ENCODE measurements at regions not wholly inside any gene's neighbourhood (a gene's known extent, or its start where the extent isn't known, plus 50 kb on each side); places are given as distances from the start of the nearest gene placed in this dataset.

DNA sequence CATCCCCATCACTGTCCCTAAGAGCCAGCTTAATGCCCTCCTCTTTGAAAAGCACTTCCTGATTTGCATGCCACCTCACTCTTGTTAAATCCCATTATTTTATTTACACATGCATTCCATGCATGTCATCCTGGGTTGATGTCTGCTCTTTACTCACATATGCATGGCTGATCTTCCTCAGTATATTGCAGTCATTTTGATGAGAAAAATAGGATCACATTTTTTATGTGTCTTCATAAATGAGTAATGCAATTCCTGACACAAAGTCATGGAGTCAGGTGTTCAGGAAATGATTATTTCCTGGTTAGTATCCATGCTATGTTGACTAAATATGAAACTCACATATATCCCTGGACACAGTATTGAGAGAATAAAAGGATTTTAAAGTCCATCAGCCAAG is 204.7 kb downstream of the SLIT2 start:
- TF ChIP-seq, protein P1, sequence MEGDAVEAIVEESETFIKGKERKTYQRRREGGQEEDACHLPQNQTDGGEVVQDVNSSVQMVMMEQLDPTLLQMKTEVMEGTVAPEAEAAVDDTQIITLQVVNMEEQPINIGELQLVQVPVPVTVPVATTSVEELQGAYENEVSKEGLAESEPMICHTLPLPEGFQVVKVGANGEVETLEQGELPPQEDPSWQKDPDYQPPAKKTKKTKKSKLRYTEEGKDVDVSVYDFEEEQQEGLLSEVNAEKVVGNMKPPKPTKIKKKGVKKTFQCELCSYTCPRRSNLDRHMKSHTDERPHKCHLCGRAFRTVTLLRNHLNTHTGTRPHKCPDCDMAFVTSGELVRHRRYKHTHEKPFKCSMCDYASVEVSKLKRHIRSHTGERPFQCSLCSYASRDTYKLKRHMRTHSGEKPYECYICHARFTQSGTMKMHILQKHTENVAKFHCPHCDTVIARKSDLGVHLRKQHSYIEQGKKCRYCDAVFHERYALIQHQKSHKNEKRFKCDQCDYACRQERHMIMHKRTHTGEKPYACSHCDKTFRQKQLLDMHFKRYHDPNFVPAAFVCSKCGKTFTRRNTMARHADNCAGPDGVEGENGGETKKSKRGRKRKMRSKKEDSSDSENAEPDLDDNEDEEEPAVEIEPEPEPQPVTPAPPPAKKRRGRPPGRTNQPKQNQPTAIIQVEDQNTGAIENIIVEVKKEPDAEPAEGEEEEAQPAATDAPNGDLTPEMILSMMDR (IDR thresholded peaks at IDR 0.05; ENCODE audit: low read depth, low read length) = no peak
- H3K4me3 ChIP-seq (ENCODE audit: low read depth, low read length) = no peak overlapping the region

DNA sequence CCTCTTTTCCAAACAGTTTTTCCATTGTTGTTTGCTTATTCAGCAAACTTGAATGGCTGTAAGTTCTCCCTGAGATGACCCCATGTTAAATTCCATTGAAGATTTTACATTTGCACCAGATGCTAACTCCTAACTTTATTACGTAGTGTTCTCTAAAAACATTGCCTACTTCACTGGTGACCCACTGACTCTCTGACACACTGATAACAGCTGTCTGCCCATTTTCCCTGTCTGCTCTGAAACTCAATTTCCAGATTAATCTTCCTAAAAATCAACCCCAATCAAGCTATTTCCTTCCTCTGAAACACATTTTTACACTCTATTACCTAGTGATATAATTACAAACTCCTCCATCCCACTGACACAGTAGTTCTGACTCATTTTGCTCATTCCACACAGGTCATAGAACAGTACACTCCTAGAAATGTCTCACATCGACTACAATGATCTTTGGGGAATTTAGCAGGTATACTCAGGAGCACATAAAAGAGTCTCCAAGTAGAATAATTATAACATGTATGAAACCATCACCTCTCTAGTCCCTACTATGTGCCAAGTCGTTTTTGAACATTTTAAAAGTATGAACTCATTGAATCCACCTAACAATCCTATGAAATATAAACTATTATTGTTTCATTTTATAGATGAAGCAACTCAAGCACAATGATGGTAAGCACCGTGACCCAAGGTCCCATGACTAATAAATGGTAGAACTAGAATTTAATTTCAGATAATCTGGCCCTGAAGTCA is 210.9 kb downstream of the SLIT2 start:
- no peak overlapping the region for H3K4me3 ChIP-seq (ENCODE audit: low read depth, low read length)
- TF ChIP-seq, protein P1 (IDR thresholded peaks at IDR 0.05; ENCODE audit: low read depth, low read length) = no peak

DNA sequence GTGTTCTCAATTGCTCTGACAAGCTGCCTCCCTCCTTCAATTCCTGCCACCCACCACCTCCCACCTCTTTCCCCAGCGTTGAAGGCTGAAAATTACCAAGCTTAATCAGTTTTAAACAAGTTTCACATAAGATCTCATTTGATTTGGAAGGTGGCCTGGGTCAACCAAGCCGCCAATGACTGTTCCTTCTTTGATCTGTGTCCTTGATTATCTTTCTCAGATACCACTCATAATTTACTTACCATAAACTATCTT is 211.4 kb downstream of the SLIT2 start:
- TF ChIP-seq, protein P1 (IDR thresholded peaks at IDR 0.05; ENCODE audit: low read depth, low read length) = no peak
- H3K4me3 ChIP-seq (ENCODE audit: low read depth, low read length) = no peak overlapping the region

DNA sequence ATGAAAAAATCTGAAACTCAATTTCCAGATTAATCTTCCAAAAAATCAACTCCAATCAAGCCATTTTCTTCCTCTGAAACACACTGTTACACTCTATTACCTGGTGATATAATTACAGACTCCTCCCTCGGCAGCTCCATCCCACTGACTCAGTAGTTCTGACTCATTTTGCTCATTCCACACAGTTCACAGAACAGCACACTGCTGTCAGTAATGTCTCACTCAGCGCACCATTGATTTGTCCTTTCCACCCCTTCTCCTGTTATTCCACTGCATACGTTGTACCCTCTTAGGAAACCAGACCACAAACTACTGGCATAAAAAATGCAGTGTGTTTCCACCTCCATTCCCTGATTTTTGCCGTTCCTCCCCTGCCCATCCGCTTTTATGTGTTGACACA is 212.7 kb downstream of the SLIT2 start:
- H3K4me3 ChIP-seq (ENCODE audit: low read depth, low read length) = no peak overlapping the region
- TF ChIP-seq, protein P1 (IDR thresholded peaks at IDR 0.05; ENCODE audit: low read depth, low read length) = no peak

DNA sequence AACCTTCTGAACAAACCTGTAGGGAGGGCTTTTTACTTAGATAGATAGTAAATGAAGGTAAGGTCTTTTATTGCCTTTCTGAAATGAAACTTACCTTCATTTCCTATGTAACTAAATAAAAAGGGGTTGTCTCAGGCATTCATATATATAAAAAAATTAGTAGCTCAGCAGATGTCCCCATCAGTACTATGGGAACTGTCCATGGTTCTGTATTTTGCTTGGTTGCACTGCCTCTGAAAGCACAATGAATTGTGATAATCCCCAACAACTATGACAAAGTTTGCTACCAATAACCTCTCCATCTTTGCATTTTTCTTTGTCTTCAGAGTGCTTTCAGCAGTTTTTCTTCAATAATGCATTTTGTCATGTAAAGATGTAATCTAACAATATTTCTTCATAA is 222.4 kb downstream of the SLIT2 start:
- H3K4me3 ChIP-seq (ENCODE audit: low read depth, low read length) = no peak overlapping the region

DNA sequence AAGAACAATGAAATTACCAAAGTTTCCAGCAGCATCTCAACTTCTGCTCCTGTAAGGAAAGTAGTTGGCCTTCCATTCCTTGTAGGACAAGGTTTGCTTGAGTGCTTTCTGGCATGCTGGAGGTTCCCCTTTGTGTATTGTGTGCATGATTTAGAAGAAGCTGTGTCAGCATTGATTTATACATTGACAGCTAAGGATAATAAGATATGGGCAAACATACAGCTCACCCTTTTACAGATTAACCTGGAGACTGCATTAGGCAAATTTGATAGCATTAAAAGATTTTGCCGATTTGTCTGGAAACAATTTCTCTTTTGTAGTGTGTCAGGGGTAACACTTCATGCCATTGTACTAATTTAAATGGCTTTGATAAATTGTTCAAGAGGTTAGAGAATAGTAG is 221.8 kb upstream of the PACRGL start:
- TF ChIP-seq, protein P1 (IDR thresholded peaks at IDR 0.05; ENCODE audit: low read depth, low read length) = no peak
- no peak overlapping the region for H3K4me3 ChIP-seq (ENCODE audit: low read depth, low read length)

More for the DNA sequence above, 222.4 kb downstream of the SLIT2 start:
- TF ChIP-seq, protein P1 (IDR thresholded peaks at IDR 0.05; ENCODE audit: low read depth, low read length) = no peak

DNA sequence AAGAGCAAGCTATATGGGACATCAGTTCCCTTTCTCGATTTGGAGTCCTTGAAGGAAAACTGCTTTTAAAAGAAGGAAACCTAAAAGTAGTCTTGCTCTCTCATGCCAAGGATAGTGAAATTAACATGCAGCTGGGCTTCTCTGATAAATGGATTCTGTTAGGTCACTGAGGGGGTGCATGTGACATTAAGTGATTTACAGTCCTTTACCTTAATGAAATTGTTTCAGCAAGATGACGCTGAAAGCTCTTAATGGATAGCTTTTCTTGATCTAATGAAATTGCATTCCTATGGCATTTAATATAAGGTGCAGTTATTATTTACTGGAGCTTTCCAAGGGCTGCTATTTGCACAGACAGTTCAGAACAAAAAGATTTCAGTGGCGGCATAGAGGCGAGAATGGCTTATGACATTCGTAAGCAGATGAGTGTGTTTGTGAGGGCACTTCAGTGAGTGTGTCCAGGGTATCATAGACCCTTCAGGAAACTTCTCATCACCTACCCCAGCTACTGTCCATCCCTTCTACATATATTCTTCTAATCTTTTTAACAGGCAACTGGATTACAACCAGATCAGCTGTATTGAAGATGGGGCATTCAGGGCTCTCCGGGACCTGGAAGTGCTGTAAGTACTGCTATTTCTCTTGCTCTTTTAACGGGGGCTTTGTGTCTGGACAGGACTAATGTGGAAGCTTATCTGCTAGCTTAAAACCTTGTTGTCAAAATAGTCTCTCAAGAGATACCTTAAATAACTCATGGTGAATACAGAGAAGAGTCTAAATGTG is 219.9 kb upstream of the PACRGL start:
- TF ChIP-seq, protein P1 (IDR thresholded peaks at IDR 0.05; ENCODE audit: low read depth, low read length) = no peak
- no peak overlapping the region for H3K4me3 ChIP-seq (ENCODE audit: low read depth, low read length)
